OCI-LY1 (cell line): ENCODE measurements at regions not wholly inside any gene's neighbourhood (a gene's known extent, or its start where the extent isn't known, plus 50 kb on each side); places are given as distances from the start of the nearest gene placed in this dataset.

Experiments
- EZH2 ChIP-seq: fragments of 200-600 bp; sonication (generic), shearing (Covaris generic); IDR thresholded peaks from 2 replicates; pipeline ENCODE4 v1.8.0; 2017; ENCODE audit warnings: borderline replicate concordance, mixed run types, mild to moderate bottlenecking, antibody characterized with exemption, low read length, moderate library complexity, mixed read lengths
- TF ChIP-seq, protein P1 (sequence below): fragments of 200-600 bp; sonication (generic), shearing (Covaris generic); IDR thresholded peaks from 2 replicates; pipeline ENCODE4 v1.5.1; 2017; ENCODE audit warnings: mild to moderate bottlenecking, antibody characterized with exemption, low read length, moderate library complexity, mixed read lengths

DNA sequence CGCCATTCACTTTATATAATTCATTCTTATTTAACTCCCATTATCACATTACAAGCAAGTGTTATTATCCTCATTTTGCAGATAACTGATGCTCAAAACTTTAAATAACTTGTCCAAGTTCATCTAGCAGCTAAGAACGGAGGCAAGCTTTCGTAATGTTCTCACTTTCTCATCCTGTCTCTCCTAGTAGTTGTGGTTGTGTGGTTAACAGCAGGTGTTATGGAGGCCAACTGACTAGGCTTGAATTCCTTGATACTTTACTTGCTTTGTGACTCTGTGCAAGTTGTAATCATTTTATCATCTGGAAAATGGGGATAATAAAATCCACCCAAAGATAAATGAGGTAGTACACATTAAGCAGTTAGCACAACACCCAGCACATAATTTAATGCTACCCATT, 109.9 kb upstream of the PTPN13 start:
- TF ChIP-seq, protein P1, sequence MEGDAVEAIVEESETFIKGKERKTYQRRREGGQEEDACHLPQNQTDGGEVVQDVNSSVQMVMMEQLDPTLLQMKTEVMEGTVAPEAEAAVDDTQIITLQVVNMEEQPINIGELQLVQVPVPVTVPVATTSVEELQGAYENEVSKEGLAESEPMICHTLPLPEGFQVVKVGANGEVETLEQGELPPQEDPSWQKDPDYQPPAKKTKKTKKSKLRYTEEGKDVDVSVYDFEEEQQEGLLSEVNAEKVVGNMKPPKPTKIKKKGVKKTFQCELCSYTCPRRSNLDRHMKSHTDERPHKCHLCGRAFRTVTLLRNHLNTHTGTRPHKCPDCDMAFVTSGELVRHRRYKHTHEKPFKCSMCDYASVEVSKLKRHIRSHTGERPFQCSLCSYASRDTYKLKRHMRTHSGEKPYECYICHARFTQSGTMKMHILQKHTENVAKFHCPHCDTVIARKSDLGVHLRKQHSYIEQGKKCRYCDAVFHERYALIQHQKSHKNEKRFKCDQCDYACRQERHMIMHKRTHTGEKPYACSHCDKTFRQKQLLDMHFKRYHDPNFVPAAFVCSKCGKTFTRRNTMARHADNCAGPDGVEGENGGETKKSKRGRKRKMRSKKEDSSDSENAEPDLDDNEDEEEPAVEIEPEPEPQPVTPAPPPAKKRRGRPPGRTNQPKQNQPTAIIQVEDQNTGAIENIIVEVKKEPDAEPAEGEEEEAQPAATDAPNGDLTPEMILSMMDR, result no peak
- no peak for TF ChIP-seq EZH2
